Subcutaneous abdominal adipose tissue (tissue), 5 donors: ENCODE measurements at regions not wholly inside any gene's neighbourhood (a gene's known extent, or its start where the extent isn't known, plus 50 kb on each side); places are given as distances from the start of the nearest gene placed in this dataset.
A peak's percentile ranks its signal among the peaks of the same experiment; 100 is the strongest.
"Not testable (repeated sequence)": the region's sequence is repeated elsewhere in the genome, so short reads cannot be mapped to it uniquely, and the experiment has no call there.

Source experiments
- H3K27ac ChIP-seq: one replicate; pipeline ENCODE4 v1.7.0; 2013; ENCODE audit warnings: low read depth, mild to moderate bottlenecking, inconsistent platforms, low read length, moderate library complexity
- H3K27me3 ChIP-seq, 5 donors: one replicate each; pipeline ENCODE4 v1.7.0; 2013; ENCODE audit warnings: low read length in 5 of 5, inconsistent platforms in 1 of 5; ENCODE audit not compliant: control insufficient read depth in 5 of 5, insufficient read depth in 4 of 5
- H3K36me3 ChIP-seq, 5 donors: one replicate each; pipeline ENCODE4 v1.7.0; 2013; ENCODE audit warnings: low read length in 5 of 5; ENCODE audit not compliant: control insufficient read depth in 5 of 5, insufficient read depth in 5 of 5
- H3K4me1 ChIP-seq, 5 donors: one replicate each; pipeline ENCODE4 v1.7.0; 2013; ENCODE audit warnings: low read length in 5 of 5, mild to moderate bottlenecking in 3 of 5, moderate library complexity in 1 of 5; ENCODE audit not compliant: control insufficient read depth in 5 of 5, insufficient read depth in 5 of 5
- H3K4me3 ChIP-seq, 5 donors: one replicate each; pipeline ENCODE4 v1.7.0; 2013; ENCODE audit warnings: low read length in 5 of 5, low read depth in 1 of 5
- H3K9ac ChIP-seq, 5 donors: one replicate each; pipeline ENCODE4 v1.7.0; 2013; ENCODE audit warnings: low read length in 5 of 5, mild to moderate bottlenecking in 4 of 5, moderate library complexity in 3 of 5
- H3K9me3 ChIP-seq, 5 donors: one replicate each; pipeline ENCODE4 v1.7.0; 2013; ENCODE audit warnings: low read length in 5 of 5; ENCODE audit not compliant: control insufficient read depth in 5 of 5
- donor health status: healthy.
- donor health status: healthy.
- donor health status: healthy.
- donor health status: healthy.
- donor health status: healthy.

DNA sequence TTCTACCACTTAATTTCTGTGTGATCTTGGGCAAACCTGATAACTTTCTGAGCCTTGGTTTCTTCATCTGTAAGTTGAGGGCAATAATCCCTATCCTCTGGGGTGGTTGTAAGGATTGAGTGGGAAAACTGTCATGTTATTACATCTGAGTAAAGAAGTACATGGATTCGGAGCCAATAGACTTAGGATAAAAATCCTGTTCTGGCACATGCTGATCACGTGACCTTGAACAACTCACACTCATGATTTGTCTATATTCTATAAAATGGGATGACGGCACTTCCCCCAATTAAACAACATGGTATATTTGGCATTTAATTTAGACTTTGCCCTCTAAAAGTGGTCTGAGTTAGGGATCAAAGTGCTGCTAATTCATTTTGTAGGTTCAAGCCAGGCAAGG lies 315.5 kb downstream of the PLPP3 start:
- H3K4me3 ChIP-seq: no peak overlapping the region
- no peaks in the 10 kb centered on the region for H3K27me3 ChIP-seq
- no peak overlapping the region for H3K27ac ChIP-seq
- H3K9me3 ChIP-seq: peaks cover 0 to 8% (median 6%) of the 10 kb centered on the region in 5 donors
- no peaks in the 10 kb centered on the region for H3K36me3 ChIP-seq
- no peak overlapping the region for H3K9ac ChIP-seq
- H3K4me1 ChIP-seq: no peaks in the 10 kb centered on the region

- Histone ChIP-seq H3K27ac (no peak overlapping the region), H3K36me3 (no peaks in the 10 kb centered on the region)
These were observed 321.0 kb downstream of the PLPP3 start for GRCh38 chr1:56258371-56258770.

DNA sequence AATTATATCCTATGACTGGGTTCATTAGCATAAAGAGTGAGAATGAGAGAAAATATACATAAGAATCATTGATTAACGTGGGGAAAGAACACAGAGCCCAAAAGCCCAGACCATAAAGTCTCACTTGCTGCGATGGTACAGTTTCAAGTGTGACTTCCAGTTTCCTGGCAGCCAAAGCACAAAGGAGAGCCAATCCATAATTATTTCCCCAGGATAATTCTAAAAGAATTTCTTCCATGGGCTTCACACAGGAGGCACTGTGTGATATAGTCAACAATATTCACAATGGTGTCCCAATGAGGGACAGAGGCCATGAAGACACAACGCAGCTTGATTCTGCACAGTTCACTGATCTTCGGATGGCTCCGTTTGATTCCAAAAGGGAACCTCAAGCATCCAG lies 321.6 kb downstream of the PLPP3 start:
- H3K36me3 ChIP-seq: no peaks in the 10 kb centered on the region
- H3K27me3 ChIP-seq: no peaks in the 10 kb centered on the region
- no peak overlapping the region for H3K4me3 ChIP-seq
- H3K9me3 ChIP-seq: peaks cover 0 to 8% (median 6%) of the 10 kb centered on the region in 5 donors
- H3K9ac ChIP-seq: no peak overlapping the region
- peaks cover 6 to 35% (median 31%) of the 10 kb centered on the region in 5 donors for H3K4me1 ChIP-seq
- no peak overlapping the region for H3K27ac ChIP-seq

More at GRCh38 chr1:56258371-56258770, 321.0 kb downstream of the PLPP3 start:
- Histone ChIP-seq H3K27me3 (no peaks in the 10 kb centered on the region), H3K9ac (no peak overlapping the region), H3K9me3 (peaks cover 0 to 8% (median 6%) of the 10 kb centered on the region in 5 donors), H3K4me3 (no peak overlapping the region), H3K4me1 (peaks cover 6 to 35% (median 31%) of the 10 kb centered on the region in 5 donors)

- peak overlapping the region in 1 of 5 donors; percentile 66 for H3K9ac ChIP-seq
- peaks cover 0 to 8% (median 6%) of the 10 kb centered on the region in 5 donors for H3K9me3 ChIP-seq
- H3K4me3 ChIP-seq: no peak overlapping the region
- H3K36me3 ChIP-seq: no peaks in the 10 kb centered on the region
- H3K4me1 ChIP-seq: peaks cover 6 to 35% (median 31%) of the 10 kb centered on the region in 5 donors
- H3K27me3 ChIP-seq: no peaks in the 10 kb centered on the region
- H3K27ac ChIP-seq: peak overlapping the region; percentile 63
These were observed 323.0 kb downstream of the PLPP3 start for GRCh38 chr1:56256153-56257000.

DNA sequence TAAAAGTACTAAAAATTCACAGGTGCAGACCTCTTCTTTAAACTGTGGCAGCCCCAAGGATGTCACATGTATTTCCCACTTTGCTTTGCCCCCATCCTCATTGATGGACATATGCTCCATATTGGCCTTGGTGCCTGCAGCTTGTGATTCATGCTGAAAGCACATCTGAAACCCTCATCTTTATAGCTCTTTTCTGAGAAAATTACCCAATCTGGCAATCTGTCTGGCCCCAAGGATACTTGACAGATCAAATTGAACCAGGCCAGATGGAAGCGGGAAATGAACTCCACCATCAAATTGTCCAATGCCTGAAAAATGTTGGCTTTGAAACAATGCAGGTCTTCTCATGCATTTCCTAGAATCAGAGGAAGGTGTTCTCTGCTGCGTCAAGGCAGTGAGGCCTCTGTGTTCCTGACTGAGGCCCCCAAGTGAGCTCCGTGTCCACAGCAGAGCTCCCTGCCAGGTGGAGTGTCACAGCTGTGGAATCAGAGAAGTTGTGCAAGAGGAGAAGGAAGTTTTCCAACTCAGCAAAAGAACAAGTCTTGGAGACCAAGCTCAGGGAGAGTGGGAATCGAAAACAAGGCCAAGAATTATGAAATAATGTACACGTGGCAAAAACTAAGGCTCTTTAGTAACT lies 323.7 kb downstream of the PLPP3 start:
- peaks cover 0 to 8% (median 5%) of the 10 kb centered on the region in 5 donors for H3K9me3 ChIP-seq
- no peak overlapping the region for H3K4me3 ChIP-seq
- H3K27ac ChIP-seq: peak overlapping the region; percentile 63
- peaks cover 6 to 36% (median 32%) of the 10 kb centered on the region in 5 donors for H3K4me1 ChIP-seq
- peak overlapping the region in 2 of 5 donors; percentile 8 to 11 for H3K9ac ChIP-seq
- no peaks in the 10 kb centered on the region for H3K27me3 ChIP-seq
- H3K36me3 ChIP-seq: no peaks in the 10 kb centered on the region

DNA sequence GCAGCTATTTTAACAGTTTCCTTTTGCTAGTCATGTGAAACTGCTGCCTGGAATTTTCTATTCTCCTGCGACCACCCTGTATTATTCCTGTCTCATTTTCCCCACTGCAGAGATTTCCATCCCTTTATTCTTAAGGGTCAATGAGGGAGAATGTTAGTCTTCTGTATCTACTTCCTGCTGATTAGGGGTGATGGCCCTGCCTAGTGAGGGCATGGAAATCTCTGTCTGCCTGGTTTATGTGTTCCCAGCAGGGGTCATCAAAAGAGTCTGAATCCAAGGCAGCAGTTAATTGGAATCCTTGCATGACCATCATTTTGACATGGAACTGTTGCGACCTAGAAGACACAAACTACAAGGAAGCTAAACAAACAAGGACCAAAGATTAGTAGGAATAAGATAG lies 325.2 kb downstream of the PLPP3 start:
- Histone ChIP-seq H3K4me3 (no peak overlapping the region), H3K27me3 (no peaks in the 10 kb centered on the region), H3K9ac (no peak overlapping the region), H3K4me1 (peaks cover 6 to 48% (median 41%) of the 10 kb centered on the region in 5 donors), H3K36me3 (no peaks in the 10 kb centered on the region), H3K9me3 (no peaks in the 10 kb centered on the region), H3K27ac (no peak overlapping the region)

GRCh38 chr1:56250809-56251208 lies 328.6 kb downstream of the PLPP3 start:
- Histone ChIP-seq H3K4me3 (no peak overlapping the region), H3K9me3 (no peaks in the 10 kb centered on the region), H3K9ac (no peak overlapping the region), H3K27ac (no peak overlapping the region), H3K36me3 (no peaks in the 10 kb centered on the region), H3K27me3 (no peaks in the 10 kb centered on the region), H3K4me1 (peaks cover 0 to 23% (median 17%) of the 10 kb centered on the region in 5 donors)

DNA sequence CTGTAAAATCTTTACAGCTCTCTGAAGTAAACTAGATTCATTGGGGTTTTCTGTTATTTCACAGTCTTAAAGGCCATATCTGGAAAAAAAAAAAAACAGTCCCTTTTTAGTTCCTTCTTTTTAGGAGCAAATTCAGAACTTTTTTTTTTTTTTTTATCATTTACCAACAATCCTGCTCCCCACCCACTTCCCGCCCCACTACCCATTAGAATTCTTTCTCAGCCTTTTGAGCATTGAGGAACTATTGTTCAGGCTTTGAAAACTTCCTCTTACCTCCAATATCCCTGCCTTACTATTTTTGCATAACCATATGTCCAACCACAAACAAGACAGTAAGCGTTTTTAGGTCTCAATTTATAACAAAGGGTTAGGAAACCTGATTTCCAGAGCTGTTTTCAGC lies 330.1 kb downstream of the PLPP3 start:
- no peaks in the 10 kb centered on the region for H3K9me3 ChIP-seq
- H3K36me3 ChIP-seq: no peaks in the 10 kb centered on the region

DNA sequence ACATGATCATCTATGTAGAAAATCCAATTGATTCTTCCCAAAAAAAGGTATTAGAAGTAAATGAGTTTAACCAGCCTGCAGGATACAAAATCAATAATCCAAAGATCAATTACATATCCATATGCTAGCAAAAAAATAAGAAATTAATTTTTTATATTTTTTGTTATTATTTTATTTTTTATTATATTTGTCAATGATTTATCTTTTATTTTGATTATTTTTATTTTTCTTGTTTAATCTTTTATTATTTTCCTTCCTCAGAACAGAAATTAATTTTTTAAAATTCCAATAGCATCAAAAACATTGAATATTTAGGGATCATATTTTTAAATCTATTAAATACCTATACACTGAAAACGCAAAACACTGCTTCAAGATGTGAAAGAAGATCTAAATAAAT lies 331.2 kb downstream of the PLPP3 start:
- H3K4me1 ChIP-seq: peaks cover 0 to 14% (median 6%) of the 10 kb centered on the region in 5 donors
- no peaks in the 10 kb centered on the region for H3K36me3 ChIP-seq
- no peak overlapping the region for H3K9ac ChIP-seq
- H3K27me3 ChIP-seq: no peaks in the 10 kb centered on the region
- no peak overlapping the region for H3K27ac ChIP-seq
- H3K4me3 ChIP-seq: no peak overlapping the region
- H3K9me3 ChIP-seq: no peaks in the 10 kb centered on the region

More for the DNA sequence above, 330.1 kb downstream of the PLPP3 start:
- Histone ChIP-seq H3K27me3 (no peaks in the 10 kb centered on the region), H3K4me1 (peaks cover 0 to 14% (median 6%) of the 10 kb centered on the region in 5 donors), H3K27ac (no peak overlapping the region), H3K4me3 (no peak overlapping the region), H3K9ac (no peak overlapping the region)

DNA sequence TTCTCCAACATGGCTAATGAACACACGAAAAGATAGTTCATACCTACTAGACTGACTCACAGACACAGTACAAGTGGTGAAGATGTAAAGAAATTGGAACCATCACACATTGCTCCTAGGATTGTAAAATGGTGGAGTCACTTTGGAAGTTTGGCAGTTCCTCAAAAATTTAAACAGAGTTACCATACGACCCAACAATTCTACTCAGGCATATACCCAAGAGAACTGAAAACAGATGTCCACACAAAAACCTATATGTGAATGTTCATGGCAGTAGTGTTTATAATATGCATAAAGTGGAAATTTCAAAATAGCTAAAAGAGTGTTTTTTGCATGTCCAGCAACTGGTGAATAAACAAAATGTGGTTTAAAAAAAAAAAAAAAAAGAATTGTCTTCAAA lies 332.6 kb downstream of the PLPP3 start:
- not testable (repeated sequence) for H3K9ac ChIP-seq, H3K36me3 ChIP-seq, H3K27ac ChIP-seq

More for the DNA sequence above, 332.6 kb downstream of the PLPP3 start:
- H3K27me3 ChIP-seq, H3K9me3 ChIP-seq, H3K4me3 ChIP-seq: not testable (repeated sequence)
- H3K4me1 ChIP-seq: peaks cover 0 to 14% (median 6%) of the 10 kb centered on the region in 5 donors
